ENCODE measurements at regions not wholly inside any gene's neighbourhood (a gene's known extent, or its start where the extent isn't known, plus 50 kb on each side); places are given as distances from the start of the nearest gene placed in this dataset.

GRCh38 chr17:65277576-65277975, 140.4 kb downstream of the RGS9 start:
- in situ Hi-C loops (cut with MboI; ENCODE audit: low pct_unique_long_range_greater_than_20kb, low sequenced_read_pairs, unreplicated experiment), result loop anchor here (25.0 kb wide), 1 partner anchor 885 kb away; no protein-coding TSS in a partner anchor
- no peak for TF ChIP-seq CTCF (IDR thresholded peaks at IDR 0.05; ENCODE audit: extremely low read depth, insufficient read depth, missing control alignments)

More at GRCh38 chr17:65277576-65277975, 140.4 kb downstream of the RGS9 start:
- DNase-seq (ENCODE audit: low spot score), result no peak
